T-cell (primary cell): ENCODE measurements at regions not wholly inside any gene's neighbourhood (a gene's known extent, or its start where the extent isn't known, plus 50 kb on each side); places are given as distances from the start of the nearest gene placed in this dataset.
"Not testable (repeated sequence)": the region's sequence is repeated elsewhere in the genome, so short reads cannot be mapped to it uniquely, and the experiment has no call there.

Source experiments
- ATAC-seq, 4 experiments: fragments of 200-7000 bp in 3 of 4; fragments of 150-1000 bp in 1 of 4; cut with Tn5 transposase; replicated peaks in 1 of 4; 1 replicate in 3 of 4; 2 replicates in 1 of 4; pipeline ENCODE4 v1.10.0; 2021; ENCODE audit warnings: moderate library complexity in 3 of 4, mild to moderate bottlenecking in 2 of 4, moderate number of reproducible peaks in 1 of 4
- CTCF ChIA-PET, 2 donors: fragments of 300-600 bp; sonication (Branson Sonifier 250); formaldehyde crosslinking; loops; one replicate each; lab custom pipeline; 2022; ENCODE audit warnings: antibody characterized with exemption in 2 of 2; lab: Charles Lee
- POLR2A ChIA-PET, 2 donors: fragments of 300-600 bp; sonication (Branson Sonifier 250); formaldehyde crosslinking; loops; one replicate each; lab custom pipeline; 2022; ENCODE audit warnings: antibody characterized with exemption in 2 of 2; lab: Charles Lee
- DNase-seq, 35 experiments: peaks; one replicate each; pipeline versions ENCODE4 v3.0.0 to v3.0.0-alpha.2; 2013 to 2023
- H3K27ac ChIP-seq: one replicate; pipeline ENCODE4 v1.5.1; 2013; ENCODE audit warnings: low read length
- H3K27me3 ChIP-seq, 2 experiments: replicated peaks in 1 of 2; 1 replicate in 1 of 2; 2 replicates in 1 of 2; pipeline versions ENCODE4 v1.6.1 to v1.7.0; 2013; ENCODE audit warnings: low read length in 1 of 2, mixed read lengths in 1 of 2; ENCODE audit not compliant: control insufficient read depth in 2 of 2, insufficient read depth in 2 of 2; ENCODE audit errors: extremely low read depth in 1 of 2
- H3K36me3 ChIP-seq, 2 donors: 1 replicate in 1 of 2; 2 replicates in 1 of 2; pipeline versions ENCODE4 v1.6.1 to v1.7.0; 2013; ENCODE audit warnings: low read length in 1 of 2; ENCODE audit not compliant: control insufficient read depth in 2 of 2, insufficient read depth in 1 of 2; ENCODE audit errors: extremely low read depth in 1 of 2
- H3K4me1 ChIP-seq, 2 experiments: 1 replicate in 1 of 2; 2 replicates in 1 of 2; pipeline versions ENCODE4 v1.6.1 to v1.7.0; 2013; ENCODE audit warnings: low read length in 2 of 2, mixed read lengths in 1 of 2; ENCODE audit not compliant: insufficient read depth in 2 of 2, control insufficient read depth in 1 of 2; ENCODE audit errors: extremely low read depth in 1 of 2
- H3K4me3 ChIP-seq, 2 donors: 1 replicate in 1 of 2; 2 replicates in 1 of 2; pipeline versions ENCODE4 v1.5.1 to v1.7.0; 2013; ENCODE audit warnings: mild to moderate bottlenecking in 2 of 2, low read length in 1 of 2, moderate library complexity in 1 of 2; ENCODE audit not compliant: control insufficient read depth in 1 of 2; ENCODE audit errors: extremely low read depth in 1 of 2
- H3K9me3 ChIP-seq: 2 replicates; pipeline ENCODE4 v1.7.0; 2013
- H3K27ac Mint-ChIP-seq, 2 donors: one replicate each; pipeline ENCODE4 v1.8.0; 2020 to 2021; ENCODE audit warnings: mild to moderate bottlenecking in 2 of 2, mixed read lengths in 2 of 2
- H3K27me3 Mint-ChIP-seq, 2 donors: one replicate each; pipeline ENCODE4 v1.8.0; 2021 to 2022; ENCODE audit warnings: mixed read lengths in 2 of 2
- H3K36me3 Mint-ChIP-seq: one replicate; pipeline ENCODE4 v1.8.0; 2021; ENCODE audit warnings: mixed read lengths
- H3K4me1 Mint-ChIP-seq, 3 donors: one replicate each; pipeline ENCODE4 v1.8.0; 2020 to 2022; ENCODE audit warnings: mixed read lengths in 3 of 3, mild to moderate bottlenecking in 1 of 3
- H3K4me3 Mint-ChIP-seq, 3 donors: one replicate each; pipeline ENCODE4 v1.8.0; 2020 to 2022; ENCODE audit warnings: mild to moderate bottlenecking in 3 of 3, mixed read lengths in 3 of 3, moderate library complexity in 3 of 3
- H3K9me3 Mint-ChIP-seq, 3 donors: one replicate each; pipeline ENCODE4 v1.8.0; 2020 to 2022; ENCODE audit warnings: mixed read lengths in 3 of 3
- WGBS: methylation state at CpG from one replicate; pipeline ENCODE4 v1.1.5; 2013; ENCODE audit warnings: missing lambda C conversion rate; ENCODE audit not compliant: insufficient coverage; 5-methylcytosine and 5-hydroxymethylcytosine counted together

- H3K27ac Mint-ChIP-seq, result no peak overlapping the region
- CTCF ChIA-PET, result no interaction called here
- H3K4me3 ChIP-seq, result no peak overlapping the region
Observed at GRCh38 chr18:14933049-14933851, 185.3 kb downstream of the ANKRD30B start.

GRCh38 chr18:14933964-14934363 lies 186.0 kb downstream of the ANKRD30B start:
- POLR2A ChIA-PET, result no interaction called here
- Mint-ChIP-seq H3K9me3 (no peaks in the 10 kb centered on the region), H3K36me3 (no peaks in the 10 kb centered on the region), H3K27ac (no peak overlapping the region), H3K4me3 (no peak overlapping the region), H3K27me3 (no peaks in the 10 kb centered on the region), H3K4me1 (no peaks in the 10 kb centered on the region)
- Histone ChIP-seq H3K27me3 (peaks cover 0 to 9% of the 10 kb centered on the region in 2 experiments), H3K9me3 (no peaks in the 10 kb centered on the region), H3K4me3 (no peak overlapping the region), H3K36me3 (no peaks in the 10 kb centered on the region), H3K27ac (no peak overlapping the region), H3K4me1 (no peaks in the 10 kb centered on the region)
- ATAC-seq (no peak), DNase-seq (no peak)
- CTCF ChIA-PET, result no interaction called here
- 80% methylated on average over 8 of the region's 10 CpGs for WGBS

More at GRCh38 chr18:14933049-14933851, 185.3 kb downstream of the ANKRD30B start:
- Mint-ChIP-seq H3K9me3 (no peaks in the 10 kb centered on the region), H3K27me3 (no peaks in the 10 kb centered on the region), H3K4me1 (no peaks in the 10 kb centered on the region), H3K4me3 (no peak overlapping the region), H3K36me3 (no peaks in the 10 kb centered on the region)
- DNase-seq, result no peak
- POLR2A ChIA-PET, result no interaction called here
- no peak for ATAC-seq
- Histone ChIP-seq H3K4me1 (no peaks in the 10 kb centered on the region), H3K9me3 (no peaks in the 10 kb centered on the region), H3K27ac (no peak overlapping the region), H3K36me3 (no peaks in the 10 kb centered on the region), H3K27me3 (peaks cover 0 to 9% of the 10 kb centered on the region in 2 experiments)
- 81% methylated on average over 9 of the region's 12 CpGs for WGBS

DNA sequence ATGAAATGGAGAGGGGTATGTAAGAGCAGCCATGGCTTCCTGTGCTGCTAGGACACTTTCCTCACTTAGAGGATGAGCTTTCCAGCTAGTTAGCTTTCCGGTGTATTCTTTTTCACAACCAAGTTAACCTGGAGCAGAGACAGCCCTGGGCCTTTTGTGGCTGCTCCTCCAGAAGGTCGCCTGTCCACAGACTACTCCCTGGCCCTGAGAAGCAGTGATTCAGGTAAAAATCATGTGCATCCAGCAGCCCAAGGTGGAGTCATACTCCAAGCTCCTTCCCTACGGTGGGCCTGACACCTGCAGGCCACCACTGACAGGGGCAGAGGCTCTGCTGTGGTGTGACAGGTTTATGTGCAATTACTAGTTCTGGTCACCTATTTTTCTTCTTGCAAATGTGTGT lies 187.2 kb downstream of the ANKRD30B start:
- H3K4me1 Mint-ChIP-seq, result no peaks in the 10 kb centered on the region
- Histone ChIP-seq H3K4me1 (no peaks in the 10 kb centered on the region), H3K27ac (no peak overlapping the region), H3K9me3 (no peaks in the 10 kb centered on the region), H3K4me3 (no peak overlapping the region), H3K36me3 (no peaks in the 10 kb centered on the region), H3K27me3 (peaks cover 0 to 10% of the 10 kb centered on the region in 2 experiments)
- ATAC-seq (no peak), DNase-seq (no peak)
- CTCF ChIA-PET, result no interaction called here
- H3K27me3 Mint-ChIP-seq, result no peaks in the 10 kb centered on the region
- H3K36me3 Mint-ChIP-seq, result no peaks in the 10 kb centered on the region
- POLR2A ChIA-PET, result no interaction called here
- H3K9me3 Mint-ChIP-seq, result no peaks in the 10 kb centered on the region
- 40% methylated on average over 1 of the region's 3 CpGs for WGBS
- no peak overlapping the region for H3K27ac Mint-ChIP-seq
- H3K4me3 Mint-ChIP-seq, result no peak overlapping the region

- no peaks in the 10 kb centered on the region for H3K27me3 Mint-ChIP-seq
- ATAC-seq, result no peak
- H3K36me3 Mint-ChIP-seq, result no peaks in the 10 kb centered on the region
- no peak overlapping the region for H3K27ac Mint-ChIP-seq
- Histone ChIP-seq H3K27ac (no peak overlapping the region), H3K4me1 (no peaks in the 10 kb centered on the region), H3K36me3 (no peaks in the 10 kb centered on the region), H3K4me3 (no peak overlapping the region), H3K9me3 (no peaks in the 10 kb centered on the region), H3K27me3 (peaks cover 0 to 11% of the 10 kb centered on the region in 2 experiments)
- CTCF ChIA-PET, result no interaction called here
- H3K4me1 Mint-ChIP-seq, result no peaks in the 10 kb centered on the region
- no peak for DNase-seq
- POLR2A ChIA-PET, result no interaction called here
- WGBS, result no CpG with 5 or more reads among the region's 4 CpGs
- no peak overlapping the region for H3K4me3 Mint-ChIP-seq
- no peaks in the 10 kb centered on the region for H3K9me3 Mint-ChIP-seq
Observed at GRCh38 chr18:14936313-14936712, 188.3 kb downstream of the ANKRD30B start.

DNA sequence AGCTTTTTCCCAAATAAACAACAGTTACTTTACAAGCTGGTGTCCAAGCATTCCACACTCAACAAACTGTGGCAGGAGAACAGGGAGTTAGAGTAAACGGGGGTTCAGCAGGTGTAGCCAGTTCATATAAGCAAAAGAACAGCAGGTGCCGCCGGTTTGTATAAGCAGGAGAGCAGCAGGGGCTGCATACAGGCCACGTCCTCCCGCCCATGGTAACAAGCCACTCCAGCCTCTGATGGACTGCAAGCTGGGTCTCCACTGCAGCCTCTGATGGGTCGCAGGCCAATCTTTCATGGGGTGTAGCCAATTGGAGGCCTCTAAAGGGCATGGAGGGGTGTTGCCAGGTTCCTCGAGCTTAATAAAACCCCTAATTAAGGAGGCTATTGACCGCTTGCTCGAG lies 189.3 kb downstream of the ANKRD30B start:
- H3K4me1 ChIP-seq, result no peaks in the 10 kb centered on the region
- Mint-ChIP-seq H3K9me3 (no peaks in the 10 kb centered on the region), H3K27ac (no peak overlapping the region), H3K36me3 (no peaks in the 10 kb centered on the region), H3K27me3 (no peaks in the 10 kb centered on the region), H3K4me3 (no peak overlapping the region), H3K4me1 (no peaks in the 10 kb centered on the region)
- 30% methylated on average over 2 of the region's 9 CpGs for WGBS
- H3K4me3 ChIP-seq, result no peak overlapping the region
- ATAC-seq (no peak), DNase-seq (no peak)
- H3K27ac ChIP-seq, result no peak overlapping the region
- CTCF ChIA-PET, result no interaction called here
- H3K27me3 ChIP-seq, result peaks cover 0 to 14% of the 10 kb centered on the region in 2 experiments
- H3K36me3 ChIP-seq, result no peaks in the 10 kb centered on the region
- no peaks in the 10 kb centered on the region for H3K9me3 ChIP-seq
- POLR2A ChIA-PET, result no interaction called here

- Mint-ChIP-seq H3K27me3 (no peaks in the 10 kb centered on the region), H3K4me1 (no peaks in the 10 kb centered on the region), H3K4me3 (no peak overlapping the region), H3K9me3 (no peaks in the 10 kb centered on the region), H3K27ac (no peak overlapping the region), H3K36me3 (no peaks in the 10 kb centered on the region)
- Histone ChIP-seq H3K36me3 (no peaks in the 10 kb centered on the region), H3K4me1 (no peaks in the 10 kb centered on the region), H3K9me3 (no peaks in the 10 kb centered on the region), H3K27ac (no peak overlapping the region), H3K4me3 (no peak overlapping the region), H3K27me3 (peaks cover 0 to 11% of the 10 kb centered on the region in 2 experiments)
- ChIA-PET CTCF (no interaction called here), POLR2A (no interaction called here)
- ATAC-seq (no peak), DNase-seq (no peak)
Observed at GRCh38 chr18:14939141-14939540, 191.2 kb downstream of the ANKRD30B start.

DNA sequence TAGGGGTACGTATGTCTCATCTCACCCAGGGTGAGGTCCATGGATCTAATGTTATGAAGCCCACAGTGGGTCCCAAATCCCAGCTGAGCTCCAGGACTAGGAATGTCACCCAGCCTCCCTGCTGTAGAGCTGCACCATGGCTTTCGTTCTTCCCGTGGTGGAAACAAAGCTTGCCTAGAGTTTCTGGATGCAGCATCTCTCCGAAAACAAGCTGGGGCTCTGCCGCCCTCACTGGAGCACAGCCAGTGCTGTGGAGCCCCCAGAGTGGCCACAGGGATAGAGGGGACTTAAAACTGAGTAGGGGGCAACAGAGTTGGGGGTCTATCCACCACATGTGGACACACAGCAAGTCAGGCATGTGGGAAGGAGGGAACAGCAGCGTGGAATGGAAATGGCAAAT lies 192.1 kb downstream of the ANKRD30B start:
- H3K4me3 Mint-ChIP-seq, H3K36me3 ChIP-seq, H3K9me3 Mint-ChIP-seq, H3K4me1 Mint-ChIP-seq, H3K36me3 Mint-ChIP-seq, H3K9me3 ChIP-seq, CTCF ChIA-PET, POLR2A ChIA-PET, H3K27ac Mint-ChIP-seq, H3K27me3 ChIP-seq, H3K27me3 Mint-ChIP-seq, H3K4me3 ChIP-seq, H3K4me1 ChIP-seq, ATAC-seq, H3K27ac ChIP-seq, DNase-seq: not testable (repeated sequence)
- 84% methylated on average over 5 of the region's 6 CpGs for WGBS
